A549 (cell line): ENCODE measurements at regions not wholly inside any gene's neighbourhood (a gene's known extent, or its start where the extent isn't known, plus 50 kb on each side); places are given as distances from the start of the nearest gene placed in this dataset.

Experiments used
- ATAC-seq, 2 experiments: fragments of 200-7000 bp in 1 of 2; fragments of >200 bp in 1 of 2; cut with Nextera tagmentation in 1 of 2; cut with Tn5 transposase in 1 of 2; 3 replicates each; pipeline versions ENCODE4 v1.8.0 to v1.9.1; 2018 to 2020; ENCODE audit warnings: mild to moderate bottlenecking in 1 of 2, moderate library complexity in 1 of 2
- CTCF ChIA-PET: fragments of 300-600 bp; sonication (Branson Sonifier 250); formaldehyde crosslinking; extraction: SDS; loops from one replicate; lab custom pipeline; 2021; ENCODE audit warnings: antibody characterized with exemption, inconsistent platforms; lab: Yijun Ruan, JAX
- POLR2A ChIA-PET: fragments of 350-600 bp; formaldehyde crosslinking; extraction: SDS; loops from one replicate; lab custom pipeline; 2021; ENCODE audit warnings: antibody characterized with exemption, inconsistent platforms; lab: Yijun Ruan, JAX
- DNase-seq, 2 experiments: peaks; one replicate each; pipeline versions ENCODE4 v3.0.0 to v3.0.0-alpha.2; 2011 to 2016; ENCODE audit warnings: low read depth in 1 of 2, low spot score in 1 of 2
- FAIRE-seq: peaks from 2 replicates; lab custom pipeline; 2011; peaks lifted over from hg19 to GRCh38; lab: Jason Lieb, UNC
- H3K27ac ChIP-seq, 2 experiments: fragments of >200 bp; sonication (Bioruptor Twin); formaldehyde crosslinking; 3 replicates each; pipeline ENCODE4 v1.5.1; 2016 to 2017
- H3K4me1 ChIP-seq: fragments of >200 bp; sonication (Bioruptor Twin); formaldehyde crosslinking; 3 replicates; pipeline ENCODE4 v1.6.1; 2016
- H3K4me2 ChIP-seq: fragments of >200 bp; sonication (Bioruptor Twin); formaldehyde crosslinking; 3 replicates; pipeline ENCODE4 v1.6.1; 2016
- H3K4me3 ChIP-seq: fragments of >200 bp; sonication (Bioruptor Twin); formaldehyde crosslinking; 3 replicates; pipeline ENCODE4 v1.5.1; 2016
- H3K9me3 ChIP-seq: fragments of >200 bp; sonication (Bioruptor Twin); formaldehyde crosslinking; 3 replicates; pipeline ENCODE4 v1.6.1; 2016
- ATOH8 ChIP-seq: fragments of 250-450 bp; sonication (Bioruptor Pico); IDR thresholded peaks from 2 replicates; pipeline ENCODE4 v1.5.0; 2020; ENCODE audit warnings: low read depth, mild to moderate bottlenecking, moderate library complexity
- BCL3 ChIP-seq: fragments of >200 bp; sonication (Bioruptor Twin); formaldehyde crosslinking; IDR thresholded peaks from 3 replicates; pipeline ENCODE4 v1.6.1; 2016
- BHLHE40 ChIP-seq: IDR thresholded peaks from 2 replicates; pipeline ENCODE4 v1.6.1; 2012; ENCODE audit warnings: low read depth, low read length, inconsistent platforms
- CBX2 ChIP-seq: fragments of 200-600 bp; sonication (generic); IDR thresholded peaks from 2 replicates; pipeline ENCODE4 v1.6.1; 2016; ENCODE audit warnings: low read depth, mild to moderate bottlenecking, borderline replicate concordance
- CEBPB ChIP-seq, 2 experiments: fragments of >200 bp in 1 of 2; sonication (Bioruptor Twin) in 1 of 2; formaldehyde crosslinking in 1 of 2; IDR thresholded peaks; 2 replicates each; pipeline ENCODE4 v1.6.1; 2012 to 2016
- CHD4 ChIP-seq: fragments of 200-600 bp; sonication (generic); IDR thresholded peaks from 2 replicates; pipeline ENCODE4 v1.6.1; 2016; ENCODE audit warnings: antibody characterized with exemption, mild to moderate bottlenecking, borderline replicate concordance
- CTCF ChIP-seq: fragments of >200 bp; sonication (Bioruptor Twin); formaldehyde crosslinking; IDR thresholded peaks from 3 replicates; pipeline ENCODE4 v1.5.1; 2016
- EHF ChIP-seq: fragments of 250-450 bp; sonication (Bioruptor Pico); IDR thresholded peaks from 2 replicates; pipeline ENCODE4 v1.5.0; 2020; ENCODE audit warnings: mild to moderate bottlenecking
- EHMT2 ChIP-seq: fragments of 200-600 bp; sonication (generic); IDR thresholded peaks from 2 replicates; pipeline ENCODE4 v1.6.1; 2016; ENCODE audit warnings: antibody characterized with exemption, low read depth, mild to moderate bottlenecking, moderate library complexity
- FOXS1 ChIP-seq: fragments of 250-450 bp; sonication (Bioruptor Pico); IDR thresholded peaks from 2 replicates; pipeline ENCODE4 v1.5.0; 2020; ENCODE audit warnings: mild to moderate bottlenecking, moderate library complexity
- HEYL ChIP-seq: fragments of 250-450 bp; sonication (Bioruptor Pico); IDR thresholded peaks from 2 replicates; pipeline ENCODE4 v1.8.0; 2021; ENCODE audit warnings: mild to moderate bottlenecking, moderate library complexity
- HMGXB4 ChIP-seq: fragments of 250-450 bp; sonication (Bioruptor Pico); IDR thresholded peaks from 2 replicates; pipeline ENCODE4 v1.5.0; 2021; ENCODE audit warnings: mild to moderate bottlenecking, moderate library complexity, borderline replicate concordance
- MAFK ChIP-seq: fragments of 450-650 bp; IDR thresholded peaks from 2 replicates; pipeline ENCODE4 v1.6.1; 2014; ENCODE audit not compliant: partially characterized antibody
- MAX ChIP-seq: IDR thresholded peaks from 2 replicates; pipeline ENCODE4 v1.6.1; 2012
- POLR2AphosphoS2 ChIP-seq: conservative IDR thresholded peaks from 2 replicates; pipeline ENCODE4 v1.6.1; 2012; ENCODE audit warnings: low read length, improper control_type of control experiment, inconsistent platforms
- RFX5 ChIP-seq: fragments of 450-650 bp; IDR thresholded peaks from 2 replicates; pipeline ENCODE4 v1.7.1; 2014; ENCODE audit warnings: antibody characterized with exemption, mild to moderate bottlenecking, moderate library complexity
- RNF2 ChIP-seq: fragments of 200-600 bp; sonication (generic); IDR thresholded peaks from 2 replicates; pipeline ENCODE4 v1.6.1; 2016; ENCODE audit warnings: low read depth, mild to moderate bottlenecking, antibody characterized with exemption, moderate library complexity, borderline replicate concordance
- ZC3H11A ChIP-seq: fragments of 450-650 bp; IDR thresholded peaks from 2 replicates; pipeline ENCODE4 v1.6.1; 2014; ENCODE audit warnings: antibody characterized with exemption, mild to moderate bottlenecking
- ZNF302 ChIP-seq: fragments of 250-450 bp; sonication (Bioruptor Pico); IDR thresholded peaks from 2 replicates; pipeline ENCODE4 v1.9.0; 2021; ENCODE audit warnings: inconsistent platforms, mild to moderate bottlenecking, moderate library complexity
- ZSCAN20 ChIP-seq: fragments of 250-450 bp; sonication (Bioruptor Pico); IDR thresholded peaks from 2 replicates; pipeline ENCODE4 v1.8.0; 2022; ENCODE audit warnings: mild to moderate bottlenecking, moderate library complexity
- WGBS: methylation state at CpG from one replicate; pipeline ENCODE4 v1.1.6; 2017; ENCODE audit errors: missing lambda C conversion rate; 5-methylcytosine and 5-hydroxymethylcytosine counted together

GRCh38 chr17:33870936-33871335 lies 384.1 kb upstream of the CCL2 start:
- peaks cover 8% of the 10 kb centered on the region; the same call in 2 of the 3 replicates for H3K4me1 ChIP-seq
- DNase-seq (no peak), ATAC-seq (no peak; a peak in 1 of 6 replicates), FAIRE-seq (no peak)
- no peak overlapping the region for H3K4me3 ChIP-seq
- 39% methylated on average over 3 of the region's 3 CpGs for WGBS
- H3K4me2 ChIP-seq, result no peak overlapping the region
- H3K9me3 ChIP-seq, result no peaks in the 10 kb centered on the region
- CTCF ChIA-PET, result interaction anchor here (0.6 kb wide), 1 partner anchor 237 kb away, joined by 3 read pairs; no protein-coding TSS in a partner anchor
- no peak for TF ChIP-seq MAX
- no peak for TF ChIP-seq RNF2
- TF ChIP-seq CBX2, result no peak
- no peak for TF ChIP-seq CEBPB (IDR thresholded peaks at IDR 0.05)
- TF ChIP-seq ZSCAN20 (CRISPR knock-in tag), result no peak
- TF ChIP-seq HMGXB4, result no peak
- no peak for TF ChIP-seq BCL3
- no peak for TF ChIP-seq ATOH8 (CRISPR knock-in tag)
- no peak for TF ChIP-seq EHMT2
- TF ChIP-seq ZNF302, result no peak
- no peak for TF ChIP-seq POLR2AphosphoS2
- no peak for TF ChIP-seq EHF
- TF ChIP-seq ZC3H11A, result no peak
- no peak for TF ChIP-seq CHD4
- no peak for TF ChIP-seq HEYL (CRISPR knock-in tag)
- no peak for TF ChIP-seq BHLHE40
- no peak for TF ChIP-seq FOXS1 (CRISPR knock-in tag)
- TF ChIP-seq CTCF, result no peak
- no peak for TF ChIP-seq RFX5
- TF ChIP-seq, all 56 proteins: peak for 0
- POLR2A ChIA-PET, result no interaction called here
- H3K27ac ChIP-seq, result no peak overlapping the region

- TF ChIP-seq MAFK, result peak; percentile 43
- no peak for TF ChIP-seq ZC3H11A
Measured at GRCh38 chr17:33871720-33872540, 383.2 kb upstream of the CCL2 start.

More at GRCh38 chr17:33871720-33872540, 383.2 kb upstream of the CCL2 start:
- CTCF ChIA-PET, result interaction anchor here (1.5 kb wide), 1 partner anchor 41 kb away, joined by 4 read pairs; no protein-coding TSS in a partner anchor
- POLR2A ChIA-PET, result no interaction called here
- DNase-seq (peak; percentile 7 to 47), FAIRE-seq (no peak), ATAC-seq (peak; percentile 79 to 80)
- WGBS, result 25% methylated on average over 9 of the region's 9 CpGs
- Histone ChIP-seq H3K4me3 (no peak overlapping the region), H3K4me1 (peaks cover 8% of the 10 kb centered on the region; the same call in 2 of the 3 replicates), H3K4me2 (peak overlapping the region; percentile 36; the same call in 2 of the 3 replicates), H3K9me3 (no peaks in the 10 kb centered on the region), H3K27ac (no peak overlapping the region)
